Osteocyte (in vitro differentiated cells): ENCODE measurements at regions not wholly inside any gene's neighbourhood (a gene's known extent, or its start where the extent isn't known, plus 50 kb on each side); places are given as distances from the start of the nearest gene placed in this dataset.
A peak's percentile ranks its signal among the peaks of the same experiment; 100 is the strongest.

ENCODE experiments used
- DNase-seq: peaks from one replicate; pipeline ENCODE4 v3.0.0; 2021; ENCODE audit warnings: mixed read lengths; ENCODE audit not compliant: unreplicated experiment; ENCODE audit errors: extremely low spot score
- H3K27ac Mint-ChIP-seq: one replicate; pipeline ENCODE4 v1.8.0; 2021; ENCODE audit warnings: mild to moderate bottlenecking, mixed read lengths; ENCODE audit not compliant: unreplicated experiment
- H3K27me3 Mint-ChIP-seq: one replicate; pipeline ENCODE4 v1.8.0; 2021; ENCODE audit warnings: mixed read lengths; ENCODE audit not compliant: unreplicated experiment
- H3K36me3 Mint-ChIP-seq: one replicate; pipeline ENCODE4 v1.8.0; 2021; ENCODE audit warnings: mixed read lengths; ENCODE audit not compliant: unreplicated experiment
- H3K4me1 Mint-ChIP-seq: one replicate; pipeline ENCODE4 v1.8.0; 2021; ENCODE audit warnings: mixed read lengths; ENCODE audit not compliant: unreplicated experiment
- H3K4me3 Mint-ChIP-seq: one replicate; pipeline ENCODE4 v1.8.0; 2021; ENCODE audit warnings: mild to moderate bottlenecking, moderate library complexity, mixed read lengths; ENCODE audit not compliant: unreplicated experiment
- H3K9me3 Mint-ChIP-seq: one replicate; pipeline ENCODE4 v1.8.0; 2021; ENCODE audit warnings: mixed read lengths; ENCODE audit not compliant: unreplicated experiment
- CTCF ChIP-seq: fragments of 200-600 bp; sonication (generic); IDR thresholded peaks from 2 replicates; pipeline ENCODE4 v1.5.0; 2021; ENCODE audit warnings: antibody characterized with exemption, mild to moderate bottlenecking, moderate library complexity

- no peak for TF ChIP-seq CTCF
- H3K27me3 Mint-ChIP-seq = no peaks in the 10 kb centered on the region
- no peaks in the 10 kb centered on the region for H3K36me3 Mint-ChIP-seq
- H3K4me1 Mint-ChIP-seq = peaks cover 15% of the 10 kb centered on the region
- H3K27ac Mint-ChIP-seq = no peak overlapping the region
- H3K4me3 Mint-ChIP-seq = no peak overlapping the region
- H3K9me3 Mint-ChIP-seq = no peaks in the 10 kb centered on the region
- no peak for DNase-seq
Observed at GRCh38 chr4:114116861-114117260, 137.4 kb upstream of the ARSJ start.

GRCh38 chr4:114121221-114121620, 141.8 kb upstream of the ARSJ start:
- H3K4me3 Mint-ChIP-seq = no peak overlapping the region
- no peak overlapping the region for H3K27ac Mint-ChIP-seq
- H3K36me3 Mint-ChIP-seq = no peaks in the 10 kb centered on the region
- no peaks in the 10 kb centered on the region for H3K27me3 Mint-ChIP-seq
- DNase-seq = no peak
- no peak for TF ChIP-seq CTCF
- H3K9me3 Mint-ChIP-seq = peaks cover 4% of the 10 kb centered on the region
- H3K4me1 Mint-ChIP-seq = peaks cover 3% of the 10 kb centered on the region

GRCh38 chr4:114132199-114132598, 152.8 kb upstream of the ARSJ start:
- no peak overlapping the region for H3K4me3 Mint-ChIP-seq
- peaks cover 14% of the 10 kb centered on the region for H3K4me1 Mint-ChIP-seq
- H3K27me3 Mint-ChIP-seq = no peaks in the 10 kb centered on the region
- DNase-seq = no peak
- no peaks in the 10 kb centered on the region for H3K36me3 Mint-ChIP-seq
- peaks cover 12% of the 10 kb centered on the region for H3K9me3 Mint-ChIP-seq
- TF ChIP-seq CTCF = no peak
- no peak overlapping the region for H3K27ac Mint-ChIP-seq

- Mint-ChIP-seq H3K27ac (no peak overlapping the region), H3K27me3 (no peaks in the 10 kb centered on the region), H3K4me3 (no peak overlapping the region), H3K4me1 (peaks cover 19% of the 10 kb centered on the region), H3K9me3 (peaks cover 12% of the 10 kb centered on the region), H3K36me3 (no peaks in the 10 kb centered on the region)
- DNase-seq = no peak
- TF ChIP-seq CTCF = peak; percentile 35
Observed at GRCh38 chr4:114132830-114133229, 153.4 kb upstream of the ARSJ start.

GRCh38 chr4:114136069-114136468, 156.6 kb upstream of the ARSJ start:
- no peak overlapping the region for H3K4me3 Mint-ChIP-seq
- H3K9me3 Mint-ChIP-seq = peaks cover 5% of the 10 kb centered on the region
- no peak for DNase-seq
- H3K36me3 Mint-ChIP-seq = no peaks in the 10 kb centered on the region
- TF ChIP-seq CTCF = no peak
- peaks cover 21% of the 10 kb centered on the region for H3K4me1 Mint-ChIP-seq
- H3K27ac Mint-ChIP-seq = no peak overlapping the region
- H3K27me3 Mint-ChIP-seq = no peaks in the 10 kb centered on the region
